Smooth muscle cell (in vitro differentiated cells): ENCODE measurements at regions not wholly inside any gene's neighbourhood (a gene's known extent, or its start where the extent isn't known, plus 50 kb on each side); places are given as distances from the start of the nearest gene placed in this dataset.

Experiments
- DNase-seq: peaks from one replicate; lab custom pipeline; 2025; ENCODE audit not compliant: unreplicated experiment; lab: John Stamatoyannopoulos, UW
- H2AFZ ChIP-seq: fragments of 200-600 bp; sonication (generic); 2 replicates; pipeline ENCODE4 v1.6.0; 2016; ENCODE audit warnings: antibody characterized with exemption, low read depth, mild to moderate bottlenecking
- H3F3A ChIP-seq: fragments of 200-600 bp; sonication (generic); 2 replicates; pipeline ENCODE4 v1.6.0; 2017; ENCODE audit warnings: antibody characterized with exemption, low read depth
- H3K27ac ChIP-seq: fragments of 200-600 bp; sonication (generic); 2 replicates; pipeline ENCODE4 v1.5.1; 2016; ENCODE audit warnings: low read depth, mild to moderate bottlenecking
- H3K27me3 ChIP-seq: fragments of 200-600 bp; sonication (generic); 2 replicates; pipeline ENCODE4 v1.6.1; 2016; ENCODE audit warnings: low read depth, mild to moderate bottlenecking
- H3K36me3 ChIP-seq: fragments of 200-600 bp; sonication (generic); 2 replicates; pipeline ENCODE4 v1.5.1; 2016; ENCODE audit warnings: low read depth
- H3K4me1 ChIP-seq: fragments of 200-600 bp; sonication (generic); 2 replicates; pipeline ENCODE4 v1.5.1; 2016; ENCODE audit warnings: low read depth
- H3K4me2 ChIP-seq: fragments of 200-600 bp; sonication (generic); 2 replicates; pipeline ENCODE4 v1.6.0; 2016; ENCODE audit warnings: mild to moderate bottlenecking
- H3K4me3 ChIP-seq: fragments of 200-600 bp; sonication (generic); 2 replicates; pipeline ENCODE4 v1.5.1; 2016; ENCODE audit warnings: mild to moderate bottlenecking
- H3K79me2 ChIP-seq: fragments of 200-600 bp; sonication (generic); 2 replicates; pipeline ENCODE4 v1.6.0; 2016; ENCODE audit warnings: low read depth, mild to moderate bottlenecking
- H3K9ac ChIP-seq: fragments of 200-600 bp; sonication (generic); 2 replicates; pipeline ENCODE4 v1.6.0; 2016; ENCODE audit warnings: low read depth
- H3K9me3 ChIP-seq: fragments of 200-600 bp; sonication (generic); replicated peaks from 2 replicates; pipeline ENCODE4 v1.5.1; 2016; ENCODE audit warnings: low read depth
- H4K20me1 ChIP-seq: fragments of 200-600 bp; sonication (generic); 2 replicates; pipeline ENCODE4 v1.6.0; 2016; ENCODE audit warnings: low read depth
- WGBS: methylation state at CpG from one replicate; pipeline ENCODE4 v1.1.7; 2016; ENCODE audit warnings: low lambda C conversion rate; 5-methylcytosine and 5-hydroxymethylcytosine counted together
- TF ChIP-seq, protein P1 (sequence below): fragments of 200-600 bp; sonication (generic); IDR thresholded peaks from 2 replicates; pipeline ENCODE4 v1.5.1; 2017; ENCODE audit warnings: borderline replicate concordance, mild to moderate bottlenecking, antibody characterized with exemption; ENCODE audit not compliant: insufficient read depth, poor library complexity, severe bottlenecking

DNA sequence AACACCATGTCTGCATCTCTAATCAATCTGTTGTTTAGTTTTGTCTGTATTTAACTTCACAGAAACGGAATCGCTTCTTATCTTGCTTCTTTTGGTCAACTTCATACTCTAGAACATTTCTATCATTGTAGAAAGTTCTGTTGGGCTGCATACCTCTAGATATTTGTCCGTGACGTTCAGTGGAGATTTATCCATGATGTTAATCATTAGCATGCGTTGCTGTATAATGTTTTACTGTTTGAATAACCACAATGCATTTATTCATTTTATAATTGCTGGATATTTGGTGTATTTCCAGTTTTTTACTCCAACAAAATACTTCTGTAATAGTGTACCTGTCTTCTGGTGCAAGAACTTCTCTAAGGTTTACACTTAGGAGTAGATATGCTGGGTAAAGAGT is 96.2 kb upstream of the GDNF start:
- Histone ChIP-seq H4K20me1 (no peaks in the 10 kb centered on the region), H3K36me3 (no peaks in the 10 kb centered on the region), H3K79me2 (no peaks in the 10 kb centered on the region), H2AFZ (no peak overlapping the region), H3K4me1 (peaks cover 5% of the 10 kb centered on the region), H3K27ac (no peak overlapping the region), H3K9me3 (no peaks in the 10 kb centered on the region), H3K4me2 (no peak overlapping the region), H3K9ac (no peak overlapping the region), H3F3A (no peaks in the 10 kb centered on the region), H3K27me3 (no peaks in the 10 kb centered on the region), H3K4me3 (no peak overlapping the region)
- no peak for DNase-seq
- TF ChIP-seq, protein P1, sequence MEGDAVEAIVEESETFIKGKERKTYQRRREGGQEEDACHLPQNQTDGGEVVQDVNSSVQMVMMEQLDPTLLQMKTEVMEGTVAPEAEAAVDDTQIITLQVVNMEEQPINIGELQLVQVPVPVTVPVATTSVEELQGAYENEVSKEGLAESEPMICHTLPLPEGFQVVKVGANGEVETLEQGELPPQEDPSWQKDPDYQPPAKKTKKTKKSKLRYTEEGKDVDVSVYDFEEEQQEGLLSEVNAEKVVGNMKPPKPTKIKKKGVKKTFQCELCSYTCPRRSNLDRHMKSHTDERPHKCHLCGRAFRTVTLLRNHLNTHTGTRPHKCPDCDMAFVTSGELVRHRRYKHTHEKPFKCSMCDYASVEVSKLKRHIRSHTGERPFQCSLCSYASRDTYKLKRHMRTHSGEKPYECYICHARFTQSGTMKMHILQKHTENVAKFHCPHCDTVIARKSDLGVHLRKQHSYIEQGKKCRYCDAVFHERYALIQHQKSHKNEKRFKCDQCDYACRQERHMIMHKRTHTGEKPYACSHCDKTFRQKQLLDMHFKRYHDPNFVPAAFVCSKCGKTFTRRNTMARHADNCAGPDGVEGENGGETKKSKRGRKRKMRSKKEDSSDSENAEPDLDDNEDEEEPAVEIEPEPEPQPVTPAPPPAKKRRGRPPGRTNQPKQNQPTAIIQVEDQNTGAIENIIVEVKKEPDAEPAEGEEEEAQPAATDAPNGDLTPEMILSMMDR, result no peak
- 96% methylated on average over 5 of the region's 5 CpGs for WGBS

DNA sequence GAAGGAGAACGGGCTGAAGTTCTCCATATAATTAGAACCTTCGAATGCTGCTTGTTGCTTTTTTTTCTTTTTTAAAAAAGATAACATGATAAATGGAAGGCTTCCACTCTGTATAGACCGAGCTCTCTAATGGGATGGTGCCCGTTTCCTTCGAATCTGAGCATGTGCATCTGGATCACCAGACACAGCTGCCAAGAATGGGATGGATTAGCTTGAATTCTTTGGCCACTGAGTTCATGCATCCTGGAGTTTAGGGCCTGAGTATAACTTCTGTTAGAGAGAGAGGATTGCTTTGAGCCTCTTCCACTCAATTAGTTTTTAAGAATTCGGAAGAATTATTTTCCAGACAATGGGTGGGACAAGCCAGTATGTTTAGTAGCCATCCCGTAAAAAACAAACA is 93.7 kb upstream of the GDNF start:
- Histone ChIP-seq H3K4me1 (peaks cover 5% of the 10 kb centered on the region), H3K9ac (no peak overlapping the region), H3K4me3 (no peak overlapping the region), H3K36me3 (no peaks in the 10 kb centered on the region), H3K27ac (no peak overlapping the region), H4K20me1 (no peaks in the 10 kb centered on the region), H3F3A (no peaks in the 10 kb centered on the region), H3K79me2 (no peaks in the 10 kb centered on the region), H3K9me3 (no peaks in the 10 kb centered on the region), H3K27me3 (no peaks in the 10 kb centered on the region), H2AFZ (no peak overlapping the region), H3K4me2 (no peak overlapping the region)
- whole genome bisulfite sequencing, result 81% methylated on average over 7 of the region's 7 CpGs
- DNase-seq, result no peak
- TF ChIP-seq, protein P1, result no peak

DNA sequence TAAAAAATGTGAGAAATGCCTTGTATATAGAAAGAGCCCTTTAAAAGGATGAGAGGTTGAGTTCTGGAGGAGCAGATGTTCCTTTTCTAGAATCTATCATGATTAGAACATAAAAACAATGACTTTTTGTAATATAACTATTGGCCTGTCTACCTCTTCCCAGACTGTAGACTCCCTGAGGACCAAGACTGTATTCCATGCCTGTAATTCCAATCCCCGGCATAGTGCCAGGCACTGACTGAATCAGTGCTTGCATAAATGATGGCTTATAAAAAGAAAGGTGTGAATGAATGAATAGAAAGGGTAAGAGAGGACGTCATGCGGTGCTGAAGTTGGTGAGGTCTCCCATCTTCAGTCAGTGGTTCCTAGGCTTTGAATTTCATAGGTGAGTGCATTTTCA is 92.6 kb upstream of the GDNF start:
- H3K27ac ChIP-seq, result no peak overlapping the region
- no peak overlapping the region for H3K4me2 ChIP-seq
- no peaks in the 10 kb centered on the region for H3K27me3 ChIP-seq
- TF ChIP-seq, protein P1, result no peak
- no peak overlapping the region for H3K9ac ChIP-seq
- DNase-seq, result no peak
- no peaks in the 10 kb centered on the region for H3K79me2 ChIP-seq
- H4K20me1 ChIP-seq, result no peaks in the 10 kb centered on the region
- no peaks in the 10 kb centered on the region for H3K36me3 ChIP-seq
- H3K4me1 ChIP-seq, result no peaks in the 10 kb centered on the region
- no peak overlapping the region for H3K4me3 ChIP-seq
- no peaks in the 10 kb centered on the region for H3K9me3 ChIP-seq
- 93% methylated on average over 3 of the region's 3 CpGs for WGBS
- H3F3A ChIP-seq, result no peaks in the 10 kb centered on the region
- no peak overlapping the region for H2AFZ ChIP-seq

DNA sequence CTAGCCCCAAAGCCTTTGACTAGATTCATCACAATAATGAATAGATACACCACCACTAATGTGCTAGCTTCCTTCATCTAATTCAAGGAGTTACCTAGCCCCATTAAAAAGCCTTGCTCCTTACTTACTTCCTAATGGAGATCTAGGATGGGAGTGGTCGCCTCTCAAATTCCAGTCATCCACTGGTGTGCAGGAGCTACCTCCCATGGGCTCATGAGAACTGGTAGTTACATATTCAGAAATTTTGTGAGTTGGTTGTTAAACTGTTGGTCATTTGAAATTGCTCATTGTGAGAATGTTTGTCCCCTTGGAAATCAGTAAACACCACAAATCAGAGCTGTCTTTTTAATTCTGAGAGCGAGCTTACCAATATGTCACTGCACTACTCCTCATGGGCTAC is 91.7 kb upstream of the GDNF start:
- Histone ChIP-seq H3K27me3 (no peaks in the 10 kb centered on the region), H2AFZ (no peak overlapping the region), H3K9ac (no peak overlapping the region), H3K4me1 (no peaks in the 10 kb centered on the region), H3F3A (no peaks in the 10 kb centered on the region), H3K4me2 (no peak overlapping the region), H3K9me3 (no peaks in the 10 kb centered on the region), H3K79me2 (no peaks in the 10 kb centered on the region), H3K27ac (no peak overlapping the region), H3K4me3 (no peak overlapping the region), H3K36me3 (no peaks in the 10 kb centered on the region), H4K20me1 (no peaks in the 10 kb centered on the region)
- TF ChIP-seq, protein P1, result no peak
- 91% methylated on average over 2 of the region's 2 CpGs for WGBS
- no peak for DNase-seq
